Loucy (cell line): ENCODE measurements at regions not wholly inside any gene's neighbourhood (a gene's known extent, or its start where the extent isn't known, plus 50 kb on each side); places are given as distances from the start of the nearest gene placed in this dataset.

Experiments
- CTCF ChIP-seq: fragments of 200-600 bp; sonication (generic); conservative IDR thresholded peaks from 2 replicates; pipeline ENCODE4 v1.5.1; 2014; ENCODE audit warnings: mild to moderate bottlenecking, antibody characterized with exemption, low read length
- EZH2phosphoT487 ChIP-seq: fragments of 200-600 bp; IDR thresholded peaks from 2 replicates; pipeline ENCODE4 v1.6.1; 2018; ENCODE audit warnings: antibody characterized with exemption, mild to moderate bottlenecking, moderate library complexity, borderline replicate concordance

- TF ChIP-seq CTCF: no peak
- TF ChIP-seq EZH2phosphoT487: no peak
These were observed 618.8 kb upstream of the GRID2 start for GRCh38 chr4:91684955-91685354.
